Neural cell (in vitro differentiated cells): ENCODE measurements at regions not wholly inside any gene's neighbourhood (a gene's known extent, or its start where the extent isn't known, plus 50 kb on each side); places are given as distances from the start of the nearest gene placed in this dataset.

Experiments
- H2AFZ ChIP-seq: fragments of 200-600, 300-800 bp; sonication (generic), shearing (Covaris generic); 2 replicates; pipeline ENCODE4 v1.6.0; 2014; ENCODE audit warnings: low read depth, mild to moderate bottlenecking, antibody characterized with exemption, low read length, moderate library complexity
- H3F3A ChIP-seq: fragments of 200-600 bp; shearing (Covaris generic); 2 replicates; pipeline ENCODE4 v1.6.1; 2016; ENCODE audit warnings: mild to moderate bottlenecking, moderate library complexity, mixed read lengths, antibody characterized with exemption, low read length; ENCODE audit not compliant: insufficient read depth, poor library complexity, severe bottlenecking
- H3K27ac ChIP-seq: fragments of 200-600, 300-800 bp; sonication (generic), shearing (Covaris generic); 2 replicates; pipeline ENCODE4 v1.5.1; 2014; ENCODE audit warnings: mild to moderate bottlenecking, low read length, moderate library complexity
- H3K27me3 ChIP-seq: fragments of 300-800, 200-600 bp; sonication (generic), shearing (Covaris generic); 2 replicates; pipeline ENCODE4 v1.6.0; 2014; ENCODE audit warnings: mild to moderate bottlenecking, low read depth, low read length, moderate library complexity; ENCODE audit not compliant: insufficient read depth
- H3K36me3 ChIP-seq: fragments of 300-800, 200-600 bp; sonication (generic), shearing (Covaris generic); 2 replicates; pipeline ENCODE4 v1.5.1; 2014; ENCODE audit warnings: mild to moderate bottlenecking, antibody characterized with exemption, low read length, moderate library complexity; ENCODE audit not compliant: insufficient read depth
- H3K4me2 ChIP-seq: fragments of 300-800, 200-600 bp; sonication (generic), shearing (Covaris generic); 2 replicates; pipeline ENCODE4 v1.6.0; 2014; ENCODE audit warnings: mild to moderate bottlenecking, low read length
- H3K4me3 ChIP-seq: fragments of 300-800, 200-600 bp; sonication (generic), shearing (Covaris generic); 2 replicates; pipeline ENCODE4 v1.5.1; 2014; ENCODE audit warnings: mild to moderate bottlenecking, low read length, moderate library complexity
- H3K79me2 ChIP-seq: fragments of 200-600 bp; shearing (Covaris generic); replicated peaks from 2 replicates; pipeline ENCODE4 v1.6.0; 2014; ENCODE audit warnings: mild to moderate bottlenecking, low read length, moderate library complexity; ENCODE audit not compliant: insufficient read depth
- H3K9ac ChIP-seq: fragments of 300-800, 200-600 bp; sonication (generic), shearing (Covaris generic); 2 replicates; pipeline ENCODE4 v1.6.1; 2016; ENCODE audit warnings: mild to moderate bottlenecking, low read length, mixed read lengths
- H3K9me2 ChIP-seq: fragments of 200-600 bp; shearing (Covaris generic); 2 replicates; pipeline ENCODE4 v1.6.1; 2016; ENCODE audit warnings: mild to moderate bottlenecking, low read length, mixed read lengths; ENCODE audit not compliant: insufficient read depth
- H3K9me3 ChIP-seq: fragments of 200-600, 300-800 bp; sonication (generic), shearing (Covaris generic); 2 replicates; pipeline ENCODE4 v1.6.1; 2016; ENCODE audit warnings: mild to moderate bottlenecking, mixed run types, low read length, moderate library complexity, mixed read lengths
- H4K20me1 ChIP-seq: fragments of 200-600 bp; shearing (Covaris generic); 2 replicates; pipeline ENCODE4 v1.6.1; 2016; ENCODE audit warnings: mild to moderate bottlenecking, mixed run types; ENCODE audit not compliant: insufficient read depth
- CTCF ChIP-seq: fragments of 450-650 bp; IDR thresholded peaks from 2 replicates; pipeline ENCODE4 v1.5.1; 2014; ENCODE audit warnings: antibody characterized with exemption, mild to moderate bottlenecking, moderate library complexity; ENCODE audit not compliant: poor library complexity, severe bottlenecking
- EP300 ChIP-seq: fragments of 450-650 bp; conservative IDR thresholded peaks from 2 replicates; pipeline ENCODE4 v1.6.1; 2014; ENCODE audit warnings: antibody characterized with exemption, mild to moderate bottlenecking, moderate library complexity; ENCODE audit not compliant: poor library complexity, severe bottlenecking
- EZH2 ChIP-seq: fragments of 200-600, 300-800 bp; shearing (Covaris generic), sonication (generic); IDR thresholded peaks from 2 replicates; pipeline ENCODE4 v1.6.1; 2014; ENCODE audit warnings: antibody characterized with exemption, low read length, borderline replicate concordance, mild to moderate bottlenecking; ENCODE audit not compliant: insufficient read depth, poor library complexity, severe bottlenecking
- MXI1 ChIP-seq: fragments of 450-650 bp; conservative IDR thresholded peaks from 2 replicates; pipeline ENCODE4 v1.6.1; 2014; ENCODE audit warnings: antibody characterized with exemption, mild to moderate bottlenecking; ENCODE audit not compliant: poor library complexity, severe bottlenecking
- POLR2AphosphoS5 ChIP-seq: IDR thresholded peaks from 2 replicates; pipeline ENCODE4 v1.6.1; 2012
- RAD21 ChIP-seq: fragments of 450-650 bp; conservative IDR thresholded peaks from 2 replicates; pipeline ENCODE4 v1.6.1; 2014; ENCODE audit warnings: antibody characterized with exemption, mild to moderate bottlenecking, moderate library complexity
- REST ChIP-seq: IDR thresholded peaks from 2 replicates; pipeline ENCODE4 v1.6.1; 2012; ENCODE audit warnings: borderline replicate concordance
- SMC3 ChIP-seq: fragments of 450-650 bp; conservative IDR thresholded peaks from 2 replicates; pipeline ENCODE4 v1.6.1; 2014; ENCODE audit warnings: antibody characterized with exemption, mild to moderate bottlenecking, moderate library complexity; ENCODE audit not compliant: poor library complexity
- TAF1 ChIP-seq: IDR thresholded peaks from 2 replicates; pipeline ENCODE4 v1.6.1; 2012; ENCODE audit warnings: low read depth

DNA sequence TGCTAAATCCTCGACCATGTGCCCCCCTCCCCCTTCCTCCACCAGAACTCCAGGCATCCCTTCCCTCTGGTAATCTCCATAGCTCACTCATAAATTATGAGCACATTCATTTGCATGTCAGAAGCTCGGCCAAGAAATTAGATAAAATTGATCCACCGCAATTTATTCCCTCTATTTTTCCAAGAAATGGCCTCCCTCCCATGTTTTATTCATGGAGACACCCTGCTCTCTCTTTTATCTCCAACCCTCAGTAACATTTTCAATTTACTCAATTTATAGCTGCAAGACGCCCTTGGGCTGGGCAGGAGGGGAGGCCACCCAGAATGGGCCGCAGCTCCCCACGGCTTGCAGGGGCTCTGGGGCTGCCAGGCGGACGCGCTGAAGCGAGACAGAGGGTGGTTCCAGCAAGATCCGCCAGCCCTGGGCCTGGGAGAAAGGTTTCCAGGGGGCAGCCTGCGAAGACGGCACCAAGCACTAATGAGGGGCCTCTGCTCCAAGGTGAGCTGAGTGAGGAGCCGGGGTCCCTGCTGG lies 54.7 kb upstream of the ZNF423 start:
- Histone ChIP-seq H3K9me2 (no peaks in the 10 kb centered on the region), H3K27ac (no peak overlapping the region), H3K9me3 (no peaks in the 10 kb centered on the region), H3K4me2 (no peak overlapping the region), H3K4me3 (no peak overlapping the region), H3K36me3 (no peaks in the 10 kb centered on the region), H2AFZ (no peak overlapping the region), H3K27me3 (no peaks in the 10 kb centered on the region), H4K20me1 (no peaks in the 10 kb centered on the region), H3K79me2 (no peaks in the 10 kb centered on the region), H3F3A (no peaks in the 10 kb centered on the region), H3K9ac (no peak overlapping the region)
- TF ChIP-seq EP300 (no peak), MXI1 (no peak), REST (no peak), POLR2AphosphoS5 (no peak), EZH2 (no peak), RAD21 (no peak), SMC3 (no peak), TAF1 (no peak), CTCF (no peak)

GRCh38 chr16:49911430-49911829 lies 55.5 kb upstream of the ZNF423 start:
- no peak overlapping the region for H3K27ac ChIP-seq
- H4K20me1 ChIP-seq, result no peaks in the 10 kb centered on the region
- H3K9me3 ChIP-seq, result no peaks in the 10 kb centered on the region
- no peaks in the 10 kb centered on the region for H3K36me3 ChIP-seq
- no peaks in the 10 kb centered on the region for H3F3A ChIP-seq
- H3K4me3 ChIP-seq, result no peak overlapping the region
- no peaks in the 10 kb centered on the region for H3K27me3 ChIP-seq
- no peak overlapping the region for H3K4me2 ChIP-seq
- no peak overlapping the region for H2AFZ ChIP-seq
- H3K9ac ChIP-seq, result no peak overlapping the region
- no peaks in the 10 kb centered on the region for H3K9me2 ChIP-seq
- TF ChIP-seq EP300 (no peak), MXI1 (no peak), SMC3 (no peak), POLR2AphosphoS5 (no peak), EZH2 (no peak), REST (no peak), TAF1 (no peak), RAD21 (no peak), CTCF (no peak)
- H3K79me2 ChIP-seq, result no peaks in the 10 kb centered on the region
